ENCODE measurements at regions not wholly inside any gene's neighbourhood (a gene's known extent, or its start where the extent isn't known, plus 50 kb on each side); places are given as distances from the start of the nearest gene placed in this dataset.

DNA sequence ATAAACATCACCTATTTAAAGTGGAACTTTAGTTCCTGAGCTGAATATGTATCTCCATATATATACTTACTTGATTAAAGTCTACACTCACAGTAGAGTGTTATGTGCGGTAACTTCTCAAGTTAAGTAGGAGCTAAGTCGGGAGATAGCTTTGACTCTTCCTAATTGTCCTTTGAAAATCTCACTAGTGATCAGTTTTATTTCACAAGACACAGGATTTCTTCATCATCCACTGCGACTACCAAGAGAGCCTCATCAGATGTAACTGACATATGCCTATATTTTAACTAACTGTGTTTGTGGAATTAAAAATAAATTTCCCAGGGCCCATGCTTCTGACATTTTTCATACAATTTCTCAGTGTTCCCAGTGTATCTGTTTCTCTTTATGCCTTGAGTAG lies 1664.0 kb downstream of the EFNB2 start:
- TF ChIP-seq, protein P1, sequence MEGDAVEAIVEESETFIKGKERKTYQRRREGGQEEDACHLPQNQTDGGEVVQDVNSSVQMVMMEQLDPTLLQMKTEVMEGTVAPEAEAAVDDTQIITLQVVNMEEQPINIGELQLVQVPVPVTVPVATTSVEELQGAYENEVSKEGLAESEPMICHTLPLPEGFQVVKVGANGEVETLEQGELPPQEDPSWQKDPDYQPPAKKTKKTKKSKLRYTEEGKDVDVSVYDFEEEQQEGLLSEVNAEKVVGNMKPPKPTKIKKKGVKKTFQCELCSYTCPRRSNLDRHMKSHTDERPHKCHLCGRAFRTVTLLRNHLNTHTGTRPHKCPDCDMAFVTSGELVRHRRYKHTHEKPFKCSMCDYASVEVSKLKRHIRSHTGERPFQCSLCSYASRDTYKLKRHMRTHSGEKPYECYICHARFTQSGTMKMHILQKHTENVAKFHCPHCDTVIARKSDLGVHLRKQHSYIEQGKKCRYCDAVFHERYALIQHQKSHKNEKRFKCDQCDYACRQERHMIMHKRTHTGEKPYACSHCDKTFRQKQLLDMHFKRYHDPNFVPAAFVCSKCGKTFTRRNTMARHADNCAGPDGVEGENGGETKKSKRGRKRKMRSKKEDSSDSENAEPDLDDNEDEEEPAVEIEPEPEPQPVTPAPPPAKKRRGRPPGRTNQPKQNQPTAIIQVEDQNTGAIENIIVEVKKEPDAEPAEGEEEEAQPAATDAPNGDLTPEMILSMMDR (conservative IDR thresholded peaks at IDR 0.05; ENCODE audit: low read length) = no peak
- TF ChIP-seq EZH2phosphoT487 (IDR thresholded peaks at IDR 0.05; ENCODE audit: borderline replicate concordance, low read depth, low read length) = no peak

Data from OCI-LY7 (cell line).